ENCODE measurements at regions not wholly inside any gene's neighbourhood (a gene's known extent, or its start where the extent isn't known, plus 50 kb on each side); places are given as distances from the start of the nearest gene placed in this dataset.

GRCh38 chr14:80055667-80056496 lies 155.4 kb downstream of the DIO2 start:
- intact Hi-C loops (cut with DNase I; ENCODE audit: low total_unique reads): loop anchor here (5.0 kb wide), 1 partner anchor 796 kb away; no protein-coding TSS in a partner anchor
- DNase-seq (ENCODE audit: low spot score in 2 of 2): peak in 1 of 2 donors; percentile 20
- Histone ChIP-seq H3K9me3 (peaks cover 0 to 5% of the 10 kb centered on the region in 2 donors), H3K27me3 (no peaks in the 10 kb centered on the region), H3K36me3 (no peaks in the 10 kb centered on the region), H3K4me3 (no peak overlapping the region), H3K27ac (no peak overlapping the region), H3K4me1 (no peaks in the 10 kb centered on the region)
- TF ChIP-seq POLR2AphosphoS5 (IDR thresholded peaks at IDR 0.05): no peak
- TF ChIP-seq POLR2A (IDR thresholded peaks at IDR 0.05): no peak
- TF ChIP-seq CTCF (IDR thresholded peaks at IDR 0.05): peak; percentile 35 to 67 (median 66)

- Histone ChIP-seq H3K4me3 (no peak overlapping the region), H3K27ac (no peak overlapping the region), H3K27me3 (no peaks in the 10 kb centered on the region), H3K36me3 (no peaks in the 10 kb centered on the region), H3K4me1 (no peaks in the 10 kb centered on the region), H3K9me3 (peaks cover 0 to 5% of the 10 kb centered on the region in 2 donors)
- TF ChIP-seq POLR2AphosphoS5 (IDR thresholded peaks at IDR 0.05) (no peak), POLR2A (IDR thresholded peaks at IDR 0.05) (no peak), CTCF (IDR thresholded peaks at IDR 0.05) (no peak)
- DNase-seq (ENCODE audit: low spot score in 2 of 2): no peak
- intact Hi-C loops (cut with DNase I; ENCODE audit: low total_unique reads): loop anchor here (5.0 kb wide), 1 partner anchor 797 kb away; no protein-coding TSS in a partner anchor
These were observed 156.1 kb downstream of the DIO2 start for GRCh38 chr14:80055226-80055625.

- no peak overlapping the region for H3K4me3 ChIP-seq
- no peak for DNase-seq (ENCODE audit: low spot score in 2 of 2)
- H3K9me3 ChIP-seq: peaks cover 0 to 5% of the 10 kb centered on the region in 2 donors
- H3K27me3 ChIP-seq: no peaks in the 10 kb centered on the region
- no peak for TF ChIP-seq POLR2A (IDR thresholded peaks at IDR 0.05)
- no peak for TF ChIP-seq CTCF (IDR thresholded peaks at IDR 0.05)
- no peak for TF ChIP-seq POLR2AphosphoS5 (IDR thresholded peaks at IDR 0.05)
- no peak overlapping the region for H3K27ac ChIP-seq
- intact Hi-C loops (cut with DNase I; ENCODE audit: low total_unique reads): no loop called here
- H3K36me3 ChIP-seq: no peaks in the 10 kb centered on the region
- no peaks in the 10 kb centered on the region for H3K4me1 ChIP-seq
These were observed 157.3 kb downstream of the DIO2 start for GRCh38 chr14:80054020-80054419.

- Histone ChIP-seq H3K4me1 (no peaks in the 10 kb centered on the region), H3K27me3 (no peaks in the 10 kb centered on the region), H3K27ac (no peak overlapping the region), H3K9me3 (peaks cover 0 to 5% of the 10 kb centered on the region in 2 donors), H3K4me3 (no peak overlapping the region), H3K36me3 (no peaks in the 10 kb centered on the region)
- no peak for TF ChIP-seq CTCF (IDR thresholded peaks at IDR 0.05)
- no peak for DNase-seq (ENCODE audit: low spot score in 2 of 2)
- intact Hi-C loops (cut with DNase I; ENCODE audit: low total_unique reads): no loop called here
These were observed 162.2 kb downstream of the DIO2 start for GRCh38 chr14:80049055-80049454.

- Histone ChIP-seq H3K4me3 (no peak overlapping the region), H3K9me3 (peaks cover 0 to 5% of the 10 kb centered on the region in 2 donors)
- intact Hi-C loops (cut with DNase I; ENCODE audit: low total_unique reads): no loop called here
These were observed 163.5 kb downstream of the DIO2 start for GRCh38 chr14:80047761-80048160.

More at GRCh38 chr14:80047761-80048160, 163.5 kb downstream of the DIO2 start:
- Histone ChIP-seq H3K27me3 (no peaks in the 10 kb centered on the region), H3K27ac (no peak overlapping the region), H3K36me3 (no peaks in the 10 kb centered on the region), H3K4me1 (no peaks in the 10 kb centered on the region)
- no peak for DNase-seq (ENCODE audit: low spot score in 2 of 2)
- TF ChIP-seq CTCF (IDR thresholded peaks at IDR 0.05): no peak
- TF ChIP-seq POLR2A (IDR thresholded peaks at IDR 0.05): no peak
- TF ChIP-seq POLR2AphosphoS5 (IDR thresholded peaks at IDR 0.05): no peak

Data from breast epithelium (tissue), 4 donors.